ENCODE measurements at regions not wholly inside any gene's neighbourhood (a gene's known extent, or its start where the extent isn't known, plus 50 kb on each side); places are given as distances from the start of the nearest gene placed in this dataset.

DNA sequence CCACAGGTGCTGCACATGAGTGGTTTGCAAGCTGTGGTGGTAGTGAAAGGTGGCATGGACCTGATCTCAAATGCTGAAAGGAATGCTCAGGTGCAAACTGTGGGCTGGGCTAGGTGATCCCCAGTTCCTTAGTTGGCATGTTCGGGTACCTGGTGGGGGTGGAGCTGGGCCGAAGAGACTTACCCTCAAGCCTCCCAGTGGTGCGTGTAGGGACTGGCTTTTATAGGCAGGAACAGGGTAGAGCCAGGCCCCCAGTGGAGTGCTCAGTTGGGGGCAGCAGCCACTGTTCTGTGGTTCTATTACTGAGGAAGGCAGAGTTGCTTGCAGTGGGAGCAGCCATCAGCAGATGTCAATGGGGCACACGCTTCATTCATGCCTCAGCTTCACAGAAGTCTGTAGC, 399.8 kb downstream of the HTR1B start:
- Histone ChIP-seq H3K9ac (ENCODE audit: low read length) (no peak overlapping the region), H3K9me3 (ENCODE audit: control insufficient read depth in 1 of 2, insufficient read depth in 1 of 2, low read depth in 1 of 2, low read length in 2 of 2) (no peaks in the 10 kb centered on the region), H3K36me3 (ENCODE audit: control insufficient read depth in 1 of 2, insufficient read depth in 2 of 2, low read length in 2 of 2) (no peaks in the 10 kb centered on the region), H3K27ac (ENCODE audit: low read depth, low read length) (no peak overlapping the region), H3K4me2 (ENCODE audit: low read length) (no peak overlapping the region), H3K27me3 (ENCODE audit: insufficient read depth, low read length) (no peaks in the 10 kb centered on the region), H3K4me1 (ENCODE audit: control insufficient read depth in 1 of 2, insufficient read depth in 2 of 2, low read length in 2 of 2) (no peaks in the 10 kb centered on the region), H3K9me2 (ENCODE audit: insufficient read depth) (no peaks in the 10 kb centered on the region), H2AFZ (ENCODE audit: low read depth, low read length, poor library complexity, severe bottlenecking) (no peak overlapping the region), H3K79me2 (ENCODE audit: insufficient read depth, low read length) (no peaks in the 10 kb centered on the region), H4K20me1 (ENCODE audit: insufficient read depth) (no peaks in the 10 kb centered on the region), H3K4me3 (replicated peaks in 1 of 2; ENCODE audit: low read depth in 1 of 2, low read length in 2 of 2) (no peak overlapping the region)
- BruUV-seq (replicated peaks) = no TSS peak
- CTCF ChIA-PET = no interaction called here
- intact Hi-C loops (cut with micrococcal nuclease) = no loop called here
- DNase-seq (ENCODE audit: low read depth, low spot score) = no peak
- POLR2A ChIA-PET = no interaction called here
- ATAC-seq = no peak
- RAD21 ChIA-PET (ENCODE audit: low non-redundant PET in 1 of 2, low total read pairs in 2 of 2, uncharacterized antibody in 2 of 2, unreplicated experiment in 2 of 2) = no interaction called here
- TF ChIP-seq SRF (IDR thresholded peaks at IDR 0.05; ENCODE audit: low read depth) (no peak), POLR2AphosphoS5 (IDR thresholded peaks at IDR 0.05; ENCODE audit: low read depth, low read length) (no peak), EZH2phosphoT487 (IDR thresholded peaks at IDR 0.05; ENCODE audit: borderline replicate concordance) (no peak), SP1 (IDR thresholded peaks at IDR 0.05; ENCODE audit: low read depth) (no peak), ZNF274 (IDR thresholded peaks at IDR 0.05; ENCODE audit: low read depth, low read length) (no peak), TCF7L2 (IDR thresholded peaks at IDR 0.05; ENCODE audit: borderline replicate concordance, extremely low read depth, insufficient read depth, insufficient read length) (no peak), EZH2 (IDR thresholded peaks at IDR 0.05) (no peak), RAD21 (IDR thresholded peaks at IDR 0.05; ENCODE audit: low read depth) (no peak), SIN3A (IDR thresholded peaks at IDR 0.05; ENCODE audit: low read depth) (no peak), FOSL1 (IDR thresholded peaks at IDR 0.05; ENCODE audit: low read depth) (no peak), CEBPB (IDR thresholded peaks at IDR 0.05; ENCODE audit: low read depth) (no peak), EGR1 (IDR thresholded peaks at IDR 0.05; ENCODE audit: low read depth) (no peak), YY1 (IDR thresholded peaks at IDR 0.05; ENCODE audit: extremely low read depth, insufficient replicate concordance, low read depth, low read length) (no peak)
- TF ChIP-seq, protein P1, sequence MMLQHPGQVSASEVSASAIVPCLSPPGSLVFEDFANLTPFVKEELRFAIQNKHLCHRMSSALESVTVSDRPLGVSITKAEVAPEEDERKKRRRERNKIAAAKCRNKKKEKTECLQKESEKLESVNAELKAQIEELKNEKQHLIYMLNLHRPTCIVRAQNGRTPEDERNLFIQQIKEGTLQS (IDR thresholded peaks at IDR 0.05) = no peak
- TF ChIP-seq, protein P2, sequence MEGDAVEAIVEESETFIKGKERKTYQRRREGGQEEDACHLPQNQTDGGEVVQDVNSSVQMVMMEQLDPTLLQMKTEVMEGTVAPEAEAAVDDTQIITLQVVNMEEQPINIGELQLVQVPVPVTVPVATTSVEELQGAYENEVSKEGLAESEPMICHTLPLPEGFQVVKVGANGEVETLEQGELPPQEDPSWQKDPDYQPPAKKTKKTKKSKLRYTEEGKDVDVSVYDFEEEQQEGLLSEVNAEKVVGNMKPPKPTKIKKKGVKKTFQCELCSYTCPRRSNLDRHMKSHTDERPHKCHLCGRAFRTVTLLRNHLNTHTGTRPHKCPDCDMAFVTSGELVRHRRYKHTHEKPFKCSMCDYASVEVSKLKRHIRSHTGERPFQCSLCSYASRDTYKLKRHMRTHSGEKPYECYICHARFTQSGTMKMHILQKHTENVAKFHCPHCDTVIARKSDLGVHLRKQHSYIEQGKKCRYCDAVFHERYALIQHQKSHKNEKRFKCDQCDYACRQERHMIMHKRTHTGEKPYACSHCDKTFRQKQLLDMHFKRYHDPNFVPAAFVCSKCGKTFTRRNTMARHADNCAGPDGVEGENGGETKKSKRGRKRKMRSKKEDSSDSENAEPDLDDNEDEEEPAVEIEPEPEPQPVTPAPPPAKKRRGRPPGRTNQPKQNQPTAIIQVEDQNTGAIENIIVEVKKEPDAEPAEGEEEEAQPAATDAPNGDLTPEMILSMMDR (IDR thresholded peaks at IDR 0.05 in 2 of 3, conservative IDR thresholded peaks at IDR 0.05 in 1 of 3; ENCODE audit: borderline replicate concordance in 1 of 3, insufficient read depth in 1 of 3, low read depth in 2 of 3, low read length in 2 of 3) = no peak
- TF ChIP-seq, protein P3, sequence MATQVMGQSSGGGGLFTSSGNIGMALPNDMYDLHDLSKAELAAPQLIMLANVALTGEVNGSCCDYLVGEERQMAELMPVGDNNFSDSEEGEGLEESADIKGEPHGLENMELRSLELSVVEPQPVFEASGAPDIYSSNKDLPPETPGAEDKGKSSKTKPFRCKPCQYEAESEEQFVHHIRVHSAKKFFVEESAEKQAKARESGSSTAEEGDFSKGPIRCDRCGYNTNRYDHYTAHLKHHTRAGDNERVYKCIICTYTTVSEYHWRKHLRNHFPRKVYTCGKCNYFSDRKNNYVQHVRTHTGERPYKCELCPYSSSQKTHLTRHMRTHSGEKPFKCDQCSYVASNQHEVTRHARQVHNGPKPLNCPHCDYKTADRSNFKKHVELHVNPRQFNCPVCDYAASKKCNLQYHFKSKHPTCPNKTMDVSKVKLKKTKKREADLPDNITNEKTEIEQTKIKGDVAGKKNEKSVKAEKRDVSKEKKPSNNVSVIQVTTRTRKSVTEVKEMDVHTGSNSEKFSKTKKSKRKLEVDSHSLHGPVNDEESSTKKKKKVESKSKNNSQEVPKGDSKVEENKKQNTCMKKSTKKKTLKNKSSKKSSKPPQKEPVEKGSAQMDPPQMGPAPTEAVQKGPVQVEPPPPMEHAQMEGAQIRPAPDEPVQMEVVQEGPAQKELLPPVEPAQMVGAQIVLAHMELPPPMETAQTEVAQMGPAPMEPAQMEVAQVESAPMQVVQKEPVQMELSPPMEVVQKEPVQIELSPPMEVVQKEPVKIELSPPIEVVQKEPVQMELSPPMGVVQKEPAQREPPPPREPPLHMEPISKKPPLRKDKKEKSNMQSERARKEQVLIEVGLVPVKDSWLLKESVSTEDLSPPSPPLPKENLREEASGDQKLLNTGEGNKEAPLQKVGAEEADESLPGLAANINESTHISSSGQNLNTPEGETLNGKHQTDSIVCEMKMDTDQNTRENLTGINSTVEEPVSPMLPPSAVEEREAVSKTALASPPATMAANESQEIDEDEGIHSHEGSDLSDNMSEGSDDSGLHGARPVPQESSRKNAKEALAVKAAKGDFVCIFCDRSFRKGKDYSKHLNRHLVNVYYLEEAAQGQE (IDR thresholded peaks at IDR 0.05; ENCODE audit: low read depth) = no peak
- TF ChIP-seq, protein P4, sequence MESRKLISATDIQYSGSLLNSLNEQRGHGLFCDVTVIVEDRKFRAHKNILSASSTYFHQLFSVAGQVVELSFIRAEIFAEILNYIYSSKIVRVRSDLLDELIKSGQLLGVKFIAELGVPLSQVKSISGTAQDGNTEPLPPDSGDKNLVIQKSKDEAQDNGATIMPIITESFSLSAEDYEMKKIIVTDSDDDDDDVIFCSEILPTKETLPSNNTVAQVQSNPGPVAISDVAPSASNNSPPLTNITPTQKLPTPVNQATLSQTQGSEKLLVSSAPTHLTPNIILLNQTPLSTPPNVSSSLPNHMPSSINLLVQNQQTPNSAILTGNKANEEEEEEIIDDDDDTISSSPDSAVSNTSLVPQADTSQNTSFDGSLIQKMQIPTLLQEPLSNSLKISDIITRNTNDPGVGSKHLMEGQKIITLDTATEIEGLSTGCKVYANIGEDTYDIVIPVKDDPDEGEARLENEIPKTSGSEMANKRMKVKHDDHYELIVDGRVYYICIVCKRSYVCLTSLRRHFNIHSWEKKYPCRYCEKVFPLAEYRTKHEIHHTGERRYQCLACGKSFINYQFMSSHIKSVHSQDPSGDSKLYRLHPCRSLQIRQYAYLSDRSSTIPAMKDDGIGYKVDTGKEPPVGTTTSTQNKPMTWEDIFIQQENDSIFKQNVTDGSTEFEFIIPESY (IDR thresholded peaks at IDR 0.05; ENCODE audit: extremely low read depth, insufficient replicate concordance, low read length) = no peak
